ENCODE measurements at regions not wholly inside any gene's neighbourhood (a gene's known extent, or its start where the extent isn't known, plus 50 kb on each side); places are given as distances from the start of the nearest gene placed in this dataset.
"Not testable (repeated sequence)": the region's sequence is repeated elsewhere in the genome, so short reads cannot be mapped to it uniquely, and the experiment has no call there.

DNA sequence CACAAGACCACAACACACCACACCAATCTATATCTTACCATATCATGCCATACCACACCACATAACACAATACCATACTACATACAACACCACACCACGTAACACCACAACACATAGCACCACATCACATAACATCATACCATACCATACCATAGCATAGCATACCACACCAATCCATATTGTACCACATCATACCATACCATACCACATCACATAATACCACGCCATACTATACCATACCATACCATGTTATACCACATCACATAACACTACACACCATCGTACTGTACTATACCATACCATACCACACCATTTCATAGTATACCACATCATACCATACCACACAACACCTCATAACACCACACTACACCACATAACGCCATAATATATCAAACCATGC, 335.2 kb upstream of the VWC2 start:
- intact Hi-C loops (cut with DNase I): no loop called here
- no peak for DNase-seq

DNA sequence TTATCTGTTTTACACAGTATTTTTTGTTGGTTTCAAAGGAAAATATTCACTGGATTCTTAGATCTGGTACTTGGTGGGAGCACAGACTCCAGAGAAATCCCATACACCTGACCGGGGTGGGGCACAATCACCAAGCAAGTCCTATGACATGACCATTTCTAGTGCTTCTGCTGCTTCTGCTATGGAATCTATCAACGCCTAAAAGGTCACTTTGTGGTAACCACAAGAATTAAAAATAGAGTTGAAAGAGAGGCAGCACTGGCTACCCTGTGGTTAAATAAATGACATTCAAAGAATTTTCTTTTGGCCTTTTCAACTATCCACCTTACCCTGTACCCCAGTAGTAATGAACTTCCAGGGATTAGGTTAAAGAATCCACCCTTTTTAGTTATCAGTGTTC, 329.9 kb upstream of the VWC2 start:
- no peak for DNase-seq
- intact Hi-C loops (cut with DNase I): no loop called here

DNA sequence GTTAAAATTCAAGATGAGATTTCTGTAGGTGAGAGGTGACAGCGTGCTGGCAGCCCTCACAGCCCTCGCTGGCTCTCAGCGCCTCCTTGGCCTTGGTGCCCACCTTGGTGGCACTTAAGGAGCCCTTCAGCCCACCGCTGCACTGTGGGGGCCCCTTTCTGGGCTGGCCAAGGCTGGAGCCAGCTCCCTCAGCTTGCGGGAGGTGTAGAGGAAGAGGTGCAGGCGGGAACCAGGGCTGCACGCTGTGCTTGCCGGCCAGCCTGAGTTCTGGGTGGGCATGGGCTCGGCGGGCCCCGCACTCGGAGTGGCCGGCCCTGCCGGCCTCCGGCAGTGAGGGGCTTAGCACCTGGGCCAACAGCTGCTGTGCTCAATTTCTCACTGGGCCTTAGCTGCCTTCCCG, 320.0 kb upstream of the VWC2 start:
- DNase-seq: peak in 1 of 10 donors; percentile 51
- intact Hi-C loops (cut with DNase I): no loop called here

DNA sequence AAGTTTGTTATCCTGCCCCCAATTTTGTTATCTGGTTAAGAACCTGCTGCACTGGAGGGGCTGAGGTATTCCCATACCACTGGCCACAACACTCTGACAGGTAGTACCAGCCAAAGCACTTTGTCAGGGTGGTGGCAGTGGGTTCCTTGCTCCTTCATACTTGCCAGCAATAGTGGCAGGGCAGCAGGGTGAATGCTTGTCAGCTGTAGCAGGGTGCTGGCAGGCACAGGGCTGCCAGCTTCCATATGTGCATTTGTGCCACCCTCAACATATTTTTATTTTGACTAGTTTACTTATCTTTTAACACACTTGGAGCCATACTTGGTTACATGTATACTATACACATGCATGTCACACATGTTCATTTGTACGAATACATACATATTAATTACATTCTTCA, 294.0 kb upstream of the VWC2 start:
- intact Hi-C loops (cut with DNase I): no loop called here
- no peak for DNase-seq

DNA sequence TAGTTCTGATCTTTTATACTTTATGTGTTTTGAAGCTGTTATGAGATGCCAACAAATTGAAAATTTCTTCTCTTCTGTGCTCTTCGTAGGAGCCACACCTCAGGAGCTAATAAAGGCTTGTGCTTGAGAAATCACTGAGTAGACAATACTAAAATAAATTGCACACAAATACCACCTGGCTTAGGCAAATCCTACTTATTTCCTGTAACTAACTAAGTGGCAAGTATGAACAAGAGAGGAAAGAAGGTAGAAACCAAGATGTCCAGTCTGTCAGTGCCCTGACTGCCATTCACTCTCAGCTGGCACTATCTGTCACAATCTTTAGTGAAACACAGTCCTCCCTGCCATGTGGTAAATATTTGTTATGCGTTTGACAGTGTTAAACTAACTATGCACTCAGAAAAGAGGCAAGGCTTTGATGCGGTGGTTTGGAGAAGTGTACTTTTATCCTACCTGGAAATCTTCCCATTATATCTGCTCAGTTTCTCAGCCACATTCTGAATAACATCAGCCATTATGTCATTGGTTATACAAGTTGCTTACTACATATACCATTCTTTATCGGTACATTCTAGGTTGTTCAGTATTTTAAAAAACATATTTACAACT, 293.4 kb upstream of the VWC2 start:
- intact Hi-C loops (cut with DNase I): no loop called here

DNA sequence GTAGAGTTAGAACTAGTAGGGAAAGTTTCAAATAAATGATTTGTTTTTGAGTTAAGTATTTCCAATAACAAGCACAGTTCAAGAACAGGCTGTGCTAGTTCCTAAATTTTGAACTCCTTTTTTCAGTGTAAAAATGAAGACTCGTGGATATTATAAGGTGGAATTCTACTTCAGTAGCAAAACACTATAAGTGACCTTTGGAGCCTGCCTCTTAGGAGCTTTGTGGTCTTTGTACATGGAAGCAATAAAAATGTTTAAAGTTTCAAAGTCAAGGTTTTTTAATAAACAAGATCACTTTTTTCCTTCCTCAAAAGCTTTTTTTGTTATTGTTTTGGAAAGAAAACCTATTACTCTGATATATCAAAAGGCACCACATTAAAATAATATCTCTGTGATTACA, 292.4 kb upstream of the VWC2 start:
- intact Hi-C loops (cut with DNase I): no loop called here
- no peak for DNase-seq

More for the DNA sequence above, 293.4 kb upstream of the VWC2 start:
- DNase-seq: no peak

DNA sequence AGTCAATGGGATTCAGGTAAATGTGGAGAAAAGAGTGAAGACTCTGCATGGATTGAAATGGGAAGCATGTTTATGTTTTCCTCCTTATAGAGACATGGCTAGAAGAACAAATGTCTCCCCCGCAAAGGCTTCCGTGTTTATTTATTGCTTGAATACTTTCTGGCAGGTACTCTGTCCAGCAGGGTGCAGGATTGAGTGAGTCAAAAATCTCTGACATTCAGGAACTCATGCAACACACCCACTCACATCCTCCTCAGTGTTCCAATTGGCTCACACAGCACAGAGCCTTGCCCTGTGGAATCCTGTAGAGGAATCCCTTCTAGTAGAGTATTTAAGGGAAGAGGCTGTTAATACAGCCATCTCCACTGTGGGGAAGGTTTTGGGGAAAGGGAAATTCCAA, 290.3 kb upstream of the VWC2 start:
- no peak for DNase-seq
- intact Hi-C loops (cut with DNase I): no loop called here

DNA sequence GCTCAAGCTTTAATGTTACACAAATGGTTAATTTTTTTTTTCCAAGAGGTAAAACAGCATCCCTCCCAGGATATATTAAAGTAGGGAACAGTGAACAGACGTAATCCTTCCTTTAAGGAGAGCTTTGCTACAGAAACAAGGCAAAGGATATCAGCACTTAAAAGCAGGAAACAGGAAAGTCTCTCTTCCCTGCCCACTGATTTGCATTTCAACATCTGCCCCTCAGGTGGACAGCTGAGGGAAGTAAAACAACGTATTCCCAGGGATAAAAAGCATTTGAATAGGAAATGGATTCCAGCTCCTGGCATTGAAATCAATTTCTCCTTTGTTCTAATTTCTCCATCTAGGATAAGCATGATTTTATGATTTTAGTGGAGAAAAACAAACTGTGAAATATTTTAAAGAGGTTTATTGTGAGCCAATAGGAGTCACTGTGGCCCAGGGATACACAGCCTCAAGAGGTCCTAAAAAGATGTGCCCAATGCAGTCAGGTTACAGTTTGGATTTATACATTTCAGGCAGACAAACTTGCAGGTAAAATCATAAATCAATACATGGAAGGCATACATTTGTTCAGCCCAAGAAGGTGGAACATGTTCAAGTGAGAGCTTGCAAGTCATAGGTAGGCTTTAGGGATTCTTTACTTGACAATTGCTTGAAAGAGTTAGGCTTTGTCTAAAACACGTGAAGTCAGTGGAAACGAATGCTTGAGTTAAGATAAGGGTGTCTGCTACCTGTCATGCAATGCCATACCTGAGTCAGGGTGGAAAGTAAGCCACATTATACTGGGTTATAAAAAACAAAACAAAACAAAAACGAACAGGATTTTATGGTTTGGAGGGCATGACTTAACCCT, 286.2 kb upstream of the VWC2 start:
- no peak for DNase-seq
- intact Hi-C loops (cut with DNase I): no loop called here

DNA sequence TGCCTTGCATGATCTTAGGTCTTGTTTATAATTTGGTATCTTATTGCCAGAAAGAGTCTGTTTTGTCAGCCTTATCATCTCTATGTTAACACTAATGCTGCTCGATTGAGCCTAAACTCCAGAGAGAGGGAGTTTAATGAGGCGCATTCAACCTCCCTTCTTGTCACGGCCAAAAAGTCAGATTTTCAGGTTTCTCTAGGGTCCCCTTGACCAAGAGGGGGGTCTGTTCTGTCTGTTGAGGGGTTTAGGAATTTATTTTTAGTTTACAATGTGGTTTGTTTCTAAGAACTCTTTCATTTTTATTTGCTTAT, 285.7 kb upstream of the VWC2 start:
- intact Hi-C loops (cut with DNase I): no loop called here

DNA sequence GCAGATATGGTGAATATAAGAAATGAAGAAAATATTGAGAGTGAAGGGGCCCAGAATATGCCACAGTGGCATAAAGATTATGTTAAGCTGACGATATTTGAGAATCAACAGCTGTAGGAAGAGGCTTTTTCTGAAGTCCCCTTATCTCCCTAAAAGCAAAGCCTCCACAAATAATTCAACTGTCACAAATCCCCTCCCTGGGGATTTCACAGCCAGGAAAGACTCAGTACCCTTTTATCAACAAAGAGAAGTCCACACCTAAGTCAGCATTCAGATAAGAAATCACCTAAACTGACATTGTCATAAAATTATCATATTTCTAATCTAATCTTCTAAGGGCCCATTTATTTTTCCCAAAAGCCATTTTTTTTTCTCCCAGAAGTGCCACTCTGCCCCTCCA, 284.9 kb upstream of the VWC2 start:
- DNase-seq: no peak
- intact Hi-C loops (cut with DNase I): no loop called here

More for the DNA sequence above, 285.7 kb upstream of the VWC2 start:
- DNase-seq: no peak

DNA sequence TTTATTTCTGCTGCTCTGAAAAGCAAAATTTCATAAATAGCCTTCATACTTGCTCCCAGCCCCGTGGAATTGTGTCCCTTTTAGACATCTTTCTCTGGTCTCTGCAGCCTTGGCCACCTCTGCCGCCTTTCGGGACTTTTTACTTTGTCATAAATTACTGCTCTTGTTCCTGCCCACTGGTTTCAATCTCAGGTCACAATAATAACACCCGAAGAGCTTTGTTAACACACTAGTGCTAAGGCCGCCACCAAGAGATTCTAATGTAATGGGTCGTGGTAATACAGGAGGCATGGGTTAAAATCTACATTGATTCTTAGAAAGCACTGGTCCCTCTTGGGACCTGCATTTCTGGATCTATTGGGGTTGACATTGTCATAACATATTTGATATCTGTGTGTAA, 276.0 kb upstream of the VWC2 start:
- intact Hi-C loops (cut with DNase I): no loop called here
- no peak for DNase-seq

DNA sequence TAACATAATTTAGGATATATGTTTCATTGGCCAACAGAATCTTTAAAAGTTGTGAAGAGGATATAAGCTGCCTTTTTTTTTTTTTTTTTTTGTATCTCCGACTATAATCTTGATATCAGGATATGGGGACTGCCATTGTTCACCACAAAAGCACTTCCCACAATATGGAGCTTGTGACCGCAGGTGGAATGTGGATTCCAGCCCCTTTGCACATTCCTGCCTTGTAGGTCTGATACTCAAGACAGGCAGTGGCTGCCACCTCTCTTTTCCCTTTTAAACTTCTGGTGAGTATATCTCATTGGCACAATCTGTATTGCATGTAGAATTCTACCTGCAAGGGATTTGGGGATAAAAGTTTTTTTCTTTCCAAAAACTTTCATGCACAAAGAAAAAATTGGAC, 272.7 kb upstream of the VWC2 start:
- intact Hi-C loops (cut with DNase I): no loop called here
- DNase-seq: no peak

DNA sequence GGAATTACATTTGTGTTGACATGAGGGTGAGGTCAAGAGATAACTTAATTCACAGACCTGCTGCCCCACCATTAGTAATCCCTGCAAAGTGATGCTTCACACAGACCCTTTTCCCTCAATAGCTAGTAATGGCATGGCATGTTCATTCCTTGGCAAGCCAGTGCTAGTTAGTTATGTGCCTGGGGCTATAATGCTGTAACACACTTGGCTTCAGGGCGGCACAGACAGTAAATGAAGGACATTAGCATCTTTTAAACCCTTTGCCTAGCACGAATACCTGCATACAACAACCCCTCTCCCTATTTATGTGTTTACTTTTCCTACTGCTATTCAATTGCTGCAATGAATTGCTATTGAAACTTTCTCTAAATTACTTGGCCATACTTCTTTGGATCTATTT, 266.2 kb upstream of the VWC2 start:
- intact Hi-C loops (cut with DNase I): not testable (repeated sequence)

DNA sequence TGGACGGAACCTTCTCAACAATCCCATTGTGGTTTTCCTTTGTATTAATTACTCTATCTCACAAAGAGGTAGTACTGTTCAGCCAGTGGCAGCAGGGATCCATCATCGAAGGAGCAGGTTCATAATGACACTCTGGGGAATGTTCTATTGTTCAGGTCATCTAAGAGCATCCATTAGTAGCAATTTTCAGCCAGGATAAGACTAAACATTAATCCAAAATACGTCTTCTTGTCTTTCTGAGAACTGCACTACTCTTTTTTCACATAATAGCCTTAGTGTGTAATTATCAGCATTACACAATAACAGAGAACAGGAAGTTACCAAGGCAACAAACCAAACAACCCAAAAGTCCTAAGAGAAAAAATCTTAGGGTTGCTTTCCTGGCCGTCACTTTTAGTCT, 259.5 kb upstream of the VWC2 start:
- no peak for DNase-seq
- intact Hi-C loops (cut with DNase I): no loop called here

More for the DNA sequence above, 266.2 kb upstream of the VWC2 start:
- not testable (repeated sequence) for DNase-seq

DNA sequence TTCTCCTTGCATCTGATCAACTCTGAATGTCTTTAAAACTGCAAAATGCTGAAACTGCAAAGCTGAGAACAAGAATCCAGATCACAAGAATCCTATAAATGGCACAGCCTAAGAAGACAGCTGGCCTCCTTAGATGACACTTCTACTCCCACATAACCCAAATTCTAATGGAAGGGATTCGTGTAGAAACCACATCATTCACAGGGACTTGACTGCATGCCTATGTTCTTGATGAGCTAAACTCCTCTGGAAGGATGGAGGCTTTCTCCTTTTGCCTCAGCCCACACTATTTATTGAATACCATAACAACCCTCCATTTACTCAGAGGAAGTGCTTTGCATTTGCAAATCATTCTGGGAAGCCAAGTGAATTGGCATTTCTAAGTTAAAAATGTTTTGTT, 252.5 kb upstream of the VWC2 start:
- DNase-seq: no peak
- intact Hi-C loops (cut with DNase I): no loop called here

DNA sequence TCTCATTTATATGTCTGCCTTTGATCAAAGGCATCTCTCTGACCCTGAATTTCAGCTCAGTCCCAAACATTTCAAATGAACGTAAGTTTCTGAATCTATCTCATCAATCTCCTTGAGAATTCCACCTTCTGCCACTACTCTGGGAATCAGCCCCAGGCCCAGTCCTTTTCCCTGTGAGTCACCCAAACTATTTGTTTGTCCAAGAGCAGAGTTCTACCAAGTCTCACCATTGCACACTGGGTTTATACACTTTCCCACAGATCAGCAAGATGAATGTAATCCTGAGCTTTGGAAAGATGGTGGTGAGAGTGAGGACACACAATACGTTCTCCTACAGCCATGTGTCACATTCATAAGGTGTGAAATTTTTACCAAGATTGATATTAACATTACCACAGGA, 251.3 kb upstream of the VWC2 start:
- DNase-seq: no peak
- intact Hi-C loops (cut with DNase I): no loop called here

DNA sequence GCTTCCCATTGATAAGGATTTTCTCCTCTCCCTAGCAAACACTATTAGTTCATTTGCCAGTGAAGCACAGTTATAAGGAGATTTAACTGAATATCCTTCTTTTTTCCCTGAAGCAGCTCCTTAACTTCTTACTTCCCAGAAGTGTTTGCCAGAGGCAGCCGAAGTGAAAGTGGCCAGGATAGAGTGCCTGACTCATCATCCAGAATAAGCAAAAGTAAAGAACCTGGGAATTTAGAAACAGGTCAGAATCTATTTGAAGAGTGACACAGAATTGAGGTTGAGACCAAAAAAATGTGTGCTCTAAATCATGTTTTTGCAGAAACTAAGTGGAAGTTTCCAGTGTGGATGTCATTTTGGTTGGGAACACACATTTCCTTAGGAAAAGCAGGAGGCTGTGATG, 249.6 kb upstream of the VWC2 start:
- DNase-seq: no peak
- intact Hi-C loops (cut with DNase I): no loop called here

DNA sequence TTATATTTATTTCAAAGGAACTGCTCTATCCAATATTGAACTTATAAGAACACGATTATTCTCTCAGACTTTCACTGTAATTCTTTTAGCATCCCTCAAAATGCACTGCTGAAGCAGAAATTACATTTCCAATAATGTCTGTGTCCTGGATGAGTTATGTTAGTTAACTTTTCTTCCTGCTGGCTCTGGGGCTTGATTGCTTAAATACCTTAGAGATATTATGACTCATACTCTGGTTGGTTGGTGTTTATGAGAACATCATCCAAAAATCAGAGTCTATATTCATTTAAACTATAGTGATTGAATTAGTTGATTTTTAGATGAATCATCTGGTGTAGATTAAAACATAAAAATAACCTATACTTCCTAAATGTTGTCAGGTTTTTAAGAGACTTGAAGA, 246.3 kb upstream of the VWC2 start:
- DNase-seq: no peak
- intact Hi-C loops (cut with DNase I): no loop called here

DNA sequence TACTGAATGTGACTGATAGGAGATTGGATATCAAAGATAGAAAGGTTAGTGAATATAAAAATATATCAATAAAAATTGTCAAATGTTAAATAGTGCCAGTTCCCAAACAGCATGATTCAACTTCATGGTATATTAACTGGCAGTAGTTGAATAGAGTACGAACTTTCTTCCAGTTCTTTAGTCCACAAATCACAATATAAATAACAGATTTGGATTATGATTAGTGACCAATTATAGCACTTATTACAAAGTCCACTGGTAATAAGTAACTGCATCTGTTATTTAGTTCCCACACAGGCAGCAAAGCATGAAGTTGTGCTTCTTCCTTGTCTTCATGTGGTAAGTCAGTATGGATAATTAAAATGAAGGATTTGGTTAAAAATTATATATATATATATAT, 243.0 kb upstream of the VWC2 start:
- intact Hi-C loops (cut with DNase I): no loop called here
- no peak for DNase-seq

DNA sequence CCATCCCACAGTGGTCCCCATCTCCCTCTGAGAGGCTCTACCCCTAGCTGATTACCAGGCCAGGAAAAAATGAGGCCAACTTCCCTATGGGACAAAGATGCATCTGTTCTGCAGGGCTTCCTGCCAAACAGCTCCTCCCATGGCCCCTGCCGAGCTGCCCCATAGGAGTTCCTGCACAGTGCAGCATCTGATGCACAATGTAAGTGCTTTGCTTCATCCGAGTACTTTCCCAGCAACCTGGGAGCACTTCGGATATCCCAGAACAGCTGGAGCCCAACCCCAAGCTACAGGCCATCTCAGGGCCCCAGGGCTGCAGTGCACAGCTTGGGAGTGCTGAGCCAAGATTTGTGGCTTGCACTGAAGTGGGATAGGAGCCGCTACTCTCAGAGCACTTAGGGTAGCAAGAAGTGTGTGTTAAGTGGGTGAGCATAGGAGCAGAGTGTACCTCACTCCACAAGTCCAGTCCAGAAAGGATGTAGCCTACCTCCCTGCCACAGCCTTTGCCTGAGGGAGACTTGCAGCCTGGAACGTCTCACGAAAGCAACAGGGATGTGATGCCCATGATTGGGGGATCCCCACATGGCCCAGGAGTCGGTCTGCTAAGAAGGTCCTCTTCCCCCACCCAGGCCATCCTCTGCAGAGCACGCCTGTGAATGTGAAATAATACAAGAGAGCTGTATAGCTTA, 209.6 kb upstream of the VWC2 start:
- intact Hi-C loops (cut with DNase I): no loop called here
- peak in 2 of 10 donors; percentile 14 to 63 for DNase-seq

DNA sequence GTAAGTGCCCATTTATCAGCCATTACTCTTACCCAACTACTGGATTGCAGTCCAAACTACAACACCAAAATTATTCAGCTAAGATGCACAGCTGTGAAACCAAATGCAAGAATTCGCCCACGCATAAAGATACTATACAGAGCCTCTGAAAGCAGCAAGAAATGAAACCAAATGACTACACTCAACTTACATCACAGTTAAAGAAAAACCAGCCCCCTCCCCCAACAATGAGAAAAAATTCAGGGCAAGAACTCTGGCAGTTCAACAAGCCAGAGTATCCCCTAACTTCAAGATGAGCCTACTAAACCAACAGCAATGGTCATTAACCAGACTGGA, 209.1 kb upstream of the VWC2 start:
- DNase-seq: no peak
- intact Hi-C loops (cut with DNase I): no loop called here

DNA sequence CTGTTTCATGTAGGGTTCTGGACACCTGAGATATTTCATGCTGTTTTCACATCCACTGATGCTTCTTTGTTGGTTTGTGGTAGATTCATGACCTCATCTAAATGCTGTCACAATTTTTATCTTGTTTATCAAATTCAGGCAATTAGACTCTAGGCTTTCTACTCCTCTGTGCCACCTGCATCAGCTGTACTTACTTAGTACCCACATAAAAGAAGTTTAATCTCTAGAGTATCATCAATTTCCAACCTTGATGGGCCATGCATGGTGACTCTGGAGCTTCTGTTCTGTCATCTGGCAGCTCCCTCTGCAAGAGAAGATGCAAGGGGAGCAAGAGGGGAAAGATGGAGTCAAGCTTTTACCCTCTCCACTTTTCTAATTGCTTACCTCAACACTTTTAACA, 195.9 kb upstream of the VWC2 start:
- intact Hi-C loops (cut with DNase I): no loop called here

More for the DNA sequence above, 195.9 kb upstream of the VWC2 start:
- no peak for DNase-seq

Measured in posterior cingulate gyrus (tissue), 11 donors.